ENCODE measurements at regions not wholly inside any gene's neighbourhood (a gene's known extent, or its start where the extent isn't known, plus 50 kb on each side); places are given as distances from the start of the nearest gene placed in this dataset.
A peak's percentile ranks its signal among the peaks of the same experiment; 100 is the strongest.

- Histone ChIP-seq H3K9ac (no peak overlapping the region), H3K4me2 (ENCODE audit: low read length) (no peak overlapping the region), H2AFZ (peak overlapping the region; percentile 35), H3K36me3 (ENCODE audit: control insufficient read depth, insufficient read depth, low read length) (no peaks in the 10 kb centered on the region), H3K4me3 (ENCODE audit: low read depth, low read length) (no peak overlapping the region), H3K9me3 (ENCODE audit: control insufficient read depth, low read length) (no peaks in the 10 kb centered on the region), H3K27ac (no peak overlapping the region), H3K79me2 (no peaks in the 10 kb centered on the region), H3K27me3 (ENCODE audit: control insufficient read depth, insufficient read depth, low read length) (no peaks in the 10 kb centered on the region), H3K4me1 (no peaks in the 10 kb centered on the region)
- TF ChIP-seq CTCF (IDR thresholded peaks at IDR 0.05): peak; percentile 29
Measured at GRCh38 chr14:95979339-95980042, 59.7 kb upstream of the C14orf132 start.

- no peak for TF ChIP-seq CTCF (IDR thresholded peaks at IDR 0.05)
- Histone ChIP-seq H3K36me3 (ENCODE audit: control insufficient read depth, insufficient read depth, low read length) (no peaks in the 10 kb centered on the region), H3K27ac (no peak overlapping the region), H3K27me3 (ENCODE audit: control insufficient read depth, insufficient read depth, low read length) (no peaks in the 10 kb centered on the region), H2AFZ (no peak overlapping the region), H3K9me3 (ENCODE audit: control insufficient read depth, low read length) (no peaks in the 10 kb centered on the region), H3K4me2 (ENCODE audit: low read length) (no peak overlapping the region), H3K4me3 (ENCODE audit: low read depth, low read length) (no peak overlapping the region), H3K9ac (no peak overlapping the region), H3K4me1 (no peaks in the 10 kb centered on the region), H3K79me2 (no peaks in the 10 kb centered on the region)
Measured at GRCh38 chr14:95980402-95980801, 58.8 kb upstream of the C14orf132 start.

DNA sequence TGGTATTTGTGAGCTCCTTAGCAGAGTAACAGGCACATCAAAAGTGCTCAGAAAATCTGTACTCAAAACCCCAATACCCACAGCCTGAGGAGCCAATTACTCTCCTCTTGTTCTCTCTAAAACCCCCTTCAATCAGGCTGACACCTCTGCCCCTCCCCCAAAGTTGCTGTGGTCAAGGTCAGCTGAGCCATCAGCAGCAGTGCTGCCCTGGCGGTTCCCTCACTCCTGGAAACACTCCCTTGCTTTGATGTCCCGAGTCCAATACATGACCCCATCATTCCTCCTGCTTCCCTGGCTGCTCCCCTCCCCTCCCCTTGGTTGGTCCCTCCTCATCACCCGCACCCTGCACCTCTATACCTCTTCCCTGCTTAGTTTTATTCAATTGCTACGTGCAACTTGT is 57.2 kb upstream of the C14orf132 start:
- H3K4me2 ChIP-seq (ENCODE audit: low read length): no peak overlapping the region
- no peaks in the 10 kb centered on the region for H3K9me3 ChIP-seq (ENCODE audit: control insufficient read depth, low read length)
- no peak for TF ChIP-seq CTCF (IDR thresholded peaks at IDR 0.05)
- H3K9ac ChIP-seq: no peak overlapping the region
- no peaks in the 10 kb centered on the region for H3K79me2 ChIP-seq
- no peak overlapping the region for H3K27ac ChIP-seq
- H3K4me3 ChIP-seq (ENCODE audit: low read depth, low read length): no peak overlapping the region
- H2AFZ ChIP-seq: no peak overlapping the region
- H3K4me1 ChIP-seq: no peaks in the 10 kb centered on the region
- no peaks in the 10 kb centered on the region for H3K27me3 ChIP-seq (ENCODE audit: control insufficient read depth, insufficient read depth, low read length)
- H3K36me3 ChIP-seq (ENCODE audit: control insufficient read depth, insufficient read depth, low read length): no peaks in the 10 kb centered on the region

DNA sequence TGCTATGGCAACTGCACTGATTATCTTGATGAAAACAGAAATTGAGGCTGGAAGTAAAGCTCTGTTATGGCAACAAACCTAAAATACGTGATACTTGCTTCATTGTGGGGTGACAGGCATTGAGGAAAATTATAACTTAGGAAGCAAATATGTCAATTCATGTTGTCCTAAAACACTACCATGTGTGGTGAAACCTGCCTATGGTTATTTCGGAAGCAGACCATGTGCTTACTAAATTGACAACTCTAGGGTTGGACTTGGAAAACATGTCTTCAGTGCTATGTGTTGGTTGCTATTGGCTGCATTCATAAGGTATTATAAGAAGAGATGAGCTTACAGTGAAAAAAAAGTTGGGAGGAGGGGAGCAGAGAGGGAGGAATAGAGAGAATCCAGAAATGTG is 55.0 kb upstream of the C14orf132 start:
- TF ChIP-seq CTCF (IDR thresholded peaks at IDR 0.05): no peak
- no peaks in the 10 kb centered on the region for H3K9me3 ChIP-seq (ENCODE audit: control insufficient read depth, low read length)
- no peak overlapping the region for H2AFZ ChIP-seq
- H3K27ac ChIP-seq: no peak overlapping the region
- H3K4me3 ChIP-seq (ENCODE audit: low read depth, low read length): no peak overlapping the region
- no peaks in the 10 kb centered on the region for H3K36me3 ChIP-seq (ENCODE audit: control insufficient read depth, insufficient read depth, low read length)
- H3K27me3 ChIP-seq (ENCODE audit: control insufficient read depth, insufficient read depth, low read length): no peaks in the 10 kb centered on the region
- no peaks in the 10 kb centered on the region for H3K79me2 ChIP-seq
- no peak overlapping the region for H3K4me2 ChIP-seq (ENCODE audit: low read length)
- H3K9ac ChIP-seq: no peak overlapping the region
- no peaks in the 10 kb centered on the region for H3K4me1 ChIP-seq
